PC-3 (cell line): ENCODE measurements at regions not wholly inside any gene's neighbourhood (a gene's known extent, or its start where the extent isn't known, plus 50 kb on each side); places are given as distances from the start of the nearest gene placed in this dataset.
"Not testable (repeated sequence)": the region's sequence is repeated elsewhere in the genome, so short reads cannot be mapped to it uniquely, and the experiment has no call there.

Experiments
- ATAC-seq: fragments of 200-7000 bp; cut with Tn5 transposase; 2 replicates; pipeline ENCODE4 v1.9.1; 2020; ENCODE audit warnings: mild to moderate bottlenecking, moderate library complexity
- BruUV-seq: library from RNA; stranded (reverse); fragments of 400-500 nt; replicated peaks from 2 replicates; lab custom pipeline; 2021; lab: Mats Ljungman, UMichigan
- CTCF ChIA-PET: fragments of 300-600 bp; sonication (Branson Sonifier 250); formaldehyde crosslinking; loops from one replicate; lab custom pipeline; 2022; ENCODE audit warnings: antibody characterized with exemption; lab: Charles Lee
- POLR2A ChIA-PET: fragments of 300-600 bp; sonication (Branson Sonifier 250); formaldehyde crosslinking; loops from one replicate; lab custom pipeline; 2022; ENCODE audit warnings: antibody characterized with exemption; ENCODE audit not compliant: unreplicated experiment; lab: Charles Lee
- DNase-seq: peaks from one replicate; pipeline ENCODE4 v3.0.0-alpha.2; 2015
- H2AFZ ChIP-seq: fragments of 300-600 bp; sonication (generic); 2 replicates; pipeline ENCODE4 v1.6.0; 2016; ENCODE audit warnings: antibody characterized with exemption, low read length
- H3F3A ChIP-seq: fragments of 300-600 bp; sonication (generic); one replicate; pipeline ENCODE4 v1.6.0; 2017; ENCODE audit warnings: antibody characterized with exemption, low read length, control low read depth, mild to moderate bottlenecking; ENCODE audit not compliant: unreplicated experiment
- H3K27ac ChIP-seq: fragments of 300-600 bp; sonication (generic); 2 replicates; pipeline ENCODE4 v1.5.1; 2016; ENCODE audit warnings: mild to moderate bottlenecking, low read length
- H3K27me3 ChIP-seq: fragments of 300-600 bp; sonication (generic); 2 replicates; pipeline ENCODE4 v1.6.1; 2016; ENCODE audit warnings: low read length, mixed read lengths
- H3K36me3 ChIP-seq: fragments of 300-600 bp; sonication (generic); 2 replicates; pipeline ENCODE4 v1.6.1; 2016; ENCODE audit warnings: low read depth, mixed run types, low read length, mixed read lengths
- H3K4me1 ChIP-seq: fragments of 300-600 bp; sonication (generic); 2 replicates; pipeline ENCODE4 v1.5.1; 2016; ENCODE audit warnings: low read length; ENCODE audit not compliant: insufficient read depth
- H3K4me2 ChIP-seq: fragments of 300-600 bp; sonication (generic); 2 replicates; pipeline ENCODE4 v1.6.0; 2016; ENCODE audit warnings: low read length
- H3K4me3 ChIP-seq: fragments of 300-600 bp; sonication (generic); 2 replicates; pipeline ENCODE4 v1.5.1; 2016; ENCODE audit warnings: mild to moderate bottlenecking, low read length, mixed read lengths
- H3K79me2 ChIP-seq: fragments of 300-600 bp; sonication (generic); 2 replicates; pipeline ENCODE4 v1.6.1; 2017; ENCODE audit warnings: low read length, mixed read lengths
- H3K9ac ChIP-seq: fragments of 300-600 bp; sonication (generic); 2 replicates; pipeline ENCODE4 v1.6.0; 2016; ENCODE audit warnings: mild to moderate bottlenecking, low read length
- H3K9me2 ChIP-seq: fragments of 300-600 bp; sonication (generic); replicated peaks from 2 replicates; pipeline ENCODE4 v1.6.1; 2016; ENCODE audit warnings: mixed run types, low read length, mixed read lengths
- H3K9me3 ChIP-seq: fragments of 300-600 bp; sonication (generic); 2 replicates; pipeline ENCODE4 v1.6.1; 2016; ENCODE audit warnings: low read length, mixed read lengths
- H4K20me1 ChIP-seq: fragments of 300-600 bp; sonication (generic); 2 replicates; pipeline ENCODE4 v1.6.1; 2016; ENCODE audit warnings: low read length, mixed read lengths
- CTCF ChIP-seq: fragments of 300-600 bp; sonication (generic); conservative IDR thresholded peaks from 2 replicates; pipeline ENCODE4 v1.5.1; 2017; ENCODE audit warnings: antibody characterized with exemption, low read depth, mild to moderate bottlenecking, low read length
- EZH2 ChIP-seq: fragments of 300-600 bp; sonication (generic); IDR thresholded peaks from one replicate; pipeline ENCODE4 v1.6.1; 2017; ENCODE audit warnings: antibody characterized with exemption, mild to moderate bottlenecking, low read length; ENCODE audit not compliant: unreplicated experiment
- EZH2phosphoT487 ChIP-seq: fragments of 300-600 bp; sonication (generic); IDR thresholded peaks from 2 replicates; pipeline ENCODE4 v1.6.1; 2018; ENCODE audit warnings: mild to moderate bottlenecking, antibody characterized with exemption, low read length, borderline replicate concordance
- intact Hi-C: fragments of 100-400 bp; cut with micrococcal nuclease; formaldehyde crosslinking; loops from 2 replicates; pipeline ENCODE4 v1.9.0; 2023

- ChIA-PET POLR2A (no interaction called here), CTCF (no interaction called here)
- H3K4me1 ChIP-seq = no peaks in the 10 kb centered on the region
Observed at GRCh38 chr1:245000872-245001188, 136.5 kb upstream of the HNRNPU start.

GRCh38 chr1:244999644-245000043 is 135.3 kb upstream of the HNRNPU start:
- BruUV-seq, POLR2A ChIA-PET, H4K20me1 ChIP-seq: not testable (repeated sequence)

More at GRCh38 chr1:245000872-245001188, 136.5 kb upstream of the HNRNPU start:
- intact Hi-C loops = no loop called here
- Histone ChIP-seq H2AFZ (no peak overlapping the region), H4K20me1 (no peaks in the 10 kb centered on the region), H3K79me2 (no peaks in the 10 kb centered on the region), H3K36me3 (no peaks in the 10 kb centered on the region), H3K27ac (no peak overlapping the region), H3K4me3 (no peak overlapping the region), H3K9me3 (no peaks in the 10 kb centered on the region), H3K27me3 (no peaks in the 10 kb centered on the region), H3K9ac (no peak overlapping the region), H3K4me2 (no peak overlapping the region), H3F3A (no peaks in the 10 kb centered on the region), H3K9me2 (no peaks in the 10 kb centered on the region)
- TF ChIP-seq EZH2 (no peak), EZH2phosphoT487 (no peak), CTCF (no peak)
- no TSS peak for BruUV-seq
- DNase-seq = no peak
- ATAC-seq = no peak

GRCh38 chr1:244998717-244999346 is 134.5 kb upstream of the HNRNPU start:
- Histone ChIP-seq H3K4me3 (no peak overlapping the region), H3K9me3 (no peaks in the 10 kb centered on the region), H3K79me2 (no peaks in the 10 kb centered on the region), H4K20me1 (no peaks in the 10 kb centered on the region), H3K9me2 (no peaks in the 10 kb centered on the region), H3K4me2 (no peak overlapping the region), H3K9ac (no peak overlapping the region), H3K4me1 (no peaks in the 10 kb centered on the region), H3F3A (no peaks in the 10 kb centered on the region), H3K27me3 (no peaks in the 10 kb centered on the region), H3K27ac (no peak overlapping the region), H3K36me3 (no peaks in the 10 kb centered on the region), H2AFZ (no peak overlapping the region)
- TF ChIP-seq EZH2 (no peak), EZH2phosphoT487 (no peak), CTCF (no peak)
- intact Hi-C loops = no loop called here
- no peak for ATAC-seq
- CTCF ChIA-PET = no interaction called here
- no peak for DNase-seq
- POLR2A ChIA-PET = interaction anchor here (0.6 kb wide), 1 partner anchor 23 kb away, joined by 6 read pairs; no protein-coding TSS in a partner anchor
- no TSS peak for BruUV-seq

More at GRCh38 chr1:244999644-245000043, 135.3 kb upstream of the HNRNPU start:
- H3K4me1 ChIP-seq, ATAC-seq, H3K27ac ChIP-seq, CTCF ChIA-PET, DNase-seq, H3K9ac ChIP-seq, H3K79me2 ChIP-seq, intact Hi-C loops, H3K9me2 ChIP-seq, H3F3A ChIP-seq, H2AFZ ChIP-seq, H3K4me3 ChIP-seq, H3K9me3 ChIP-seq, H3K4me2 ChIP-seq, H3K27me3 ChIP-seq, H3K36me3 ChIP-seq: not testable (repeated sequence)
